SU-DHL-6 (cell line): ENCODE measurements at regions not wholly inside any gene's neighbourhood (a gene's known extent, or its start where the extent isn't known, plus 50 kb on each side); places are given as distances from the start of the nearest gene placed in this dataset.

ENCODE experiments used
- CTCF ChIP-seq: fragments of 200-600 bp; sonication (generic); IDR thresholded peaks from one replicate; pipeline ENCODE4 v1.5.1; 2017; ENCODE audit warnings: antibody characterized with exemption, mild to moderate bottlenecking, low read length, moderate library complexity; ENCODE audit not compliant: insufficient read depth, poor library complexity, severe bottlenecking
- EZH2phosphoT487 ChIP-seq: fragments of 200-600 bp; sonication (generic), shearing (Covaris generic); conservative IDR thresholded peaks from 2 replicates; pipeline ENCODE4 v1.6.1; 2018; ENCODE audit warnings: mild to moderate bottlenecking, antibody characterized with exemption, low read length, moderate library complexity, mixed read lengths

GRCh38 chr16:10252155-10252554 is 69.9 kb upstream of the GRIN2A start:
- TF ChIP-seq CTCF (no peak), EZH2phosphoT487 (no peak)
